Esophagus muscularis mucosa (tissue), 3 donors: ENCODE measurements at regions not wholly inside any gene's neighbourhood (a gene's known extent, or its start where the extent isn't known, plus 50 kb on each side); places are given as distances from the start of the nearest gene placed in this dataset.

ENCODE experiments used
- POLR2A ChIP-seq: fragments of 450-650 bp; IDR thresholded peaks from one replicate; pipeline ENCODE4 v1.6.1; 2017; ENCODE audit warnings: antibody characterized with exemption, moderate library complexity, mild to moderate bottlenecking, low read depth
- TF ChIP-seq, protein P1 (sequence below), 3 experiments: fragments of 200-600 bp in 2 of 3; fragments of 450-650 bp in 1 of 3; sonication (generic) in 2 of 3; IDR thresholded peaks; one replicate each; pipeline ENCODE4 v1.5.1; 2017 to 2019; ENCODE audit warnings: antibody characterized with exemption in 3 of 3, mild to moderate bottlenecking in 2 of 3, moderate library complexity in 1 of 3

DNA sequence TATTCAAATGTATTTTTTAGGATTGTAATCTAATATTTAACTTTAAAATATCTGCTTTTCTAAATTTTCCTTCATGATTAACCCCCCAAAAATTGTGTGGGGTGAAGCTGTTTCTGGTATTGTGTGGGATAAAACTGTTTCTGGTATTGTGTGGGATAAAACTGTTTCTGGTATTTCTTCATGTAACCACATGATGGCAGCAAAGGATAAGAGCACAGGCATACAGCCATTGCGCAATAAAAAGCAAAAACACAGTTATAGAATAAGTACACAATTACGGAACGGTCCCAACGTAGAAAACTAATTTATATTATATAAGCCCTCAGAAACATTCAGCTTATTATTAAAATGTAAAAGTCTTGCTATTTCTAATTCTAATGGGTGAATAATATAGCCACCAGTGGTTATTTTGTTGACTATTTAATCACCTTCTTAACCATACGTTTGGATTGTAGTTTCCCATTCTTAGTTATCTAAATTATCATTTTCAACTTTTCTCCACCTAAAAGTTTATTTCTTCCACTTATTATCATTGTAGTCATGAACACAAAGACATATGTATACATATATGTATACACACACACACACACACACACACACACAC lies 333.9 kb upstream of the FSTL5 start:
- TF ChIP-seq, protein P1, sequence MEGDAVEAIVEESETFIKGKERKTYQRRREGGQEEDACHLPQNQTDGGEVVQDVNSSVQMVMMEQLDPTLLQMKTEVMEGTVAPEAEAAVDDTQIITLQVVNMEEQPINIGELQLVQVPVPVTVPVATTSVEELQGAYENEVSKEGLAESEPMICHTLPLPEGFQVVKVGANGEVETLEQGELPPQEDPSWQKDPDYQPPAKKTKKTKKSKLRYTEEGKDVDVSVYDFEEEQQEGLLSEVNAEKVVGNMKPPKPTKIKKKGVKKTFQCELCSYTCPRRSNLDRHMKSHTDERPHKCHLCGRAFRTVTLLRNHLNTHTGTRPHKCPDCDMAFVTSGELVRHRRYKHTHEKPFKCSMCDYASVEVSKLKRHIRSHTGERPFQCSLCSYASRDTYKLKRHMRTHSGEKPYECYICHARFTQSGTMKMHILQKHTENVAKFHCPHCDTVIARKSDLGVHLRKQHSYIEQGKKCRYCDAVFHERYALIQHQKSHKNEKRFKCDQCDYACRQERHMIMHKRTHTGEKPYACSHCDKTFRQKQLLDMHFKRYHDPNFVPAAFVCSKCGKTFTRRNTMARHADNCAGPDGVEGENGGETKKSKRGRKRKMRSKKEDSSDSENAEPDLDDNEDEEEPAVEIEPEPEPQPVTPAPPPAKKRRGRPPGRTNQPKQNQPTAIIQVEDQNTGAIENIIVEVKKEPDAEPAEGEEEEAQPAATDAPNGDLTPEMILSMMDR (IDR thresholded peaks at IDR 0.05): peak; percentile 72 to 81 (median 80)
- TF ChIP-seq POLR2A: no peak
